HG03159 (cell line): ENCODE measurements at regions not wholly inside any gene's neighbourhood (a gene's known extent, or its start where the extent isn't known, plus 50 kb on each side); places are given as distances from the start of the nearest gene placed in this dataset.
A peak's percentile ranks its signal among the peaks of the same experiment; 100 is the strongest.
"Not testable (repeated sequence)": the region's sequence is repeated elsewhere in the genome, so short reads cannot be mapped to it uniquely, and the experiment has no call there.

ENCODE experiments used
- ATAC-seq: cut with Tn5 transposase; IDR thresholded peaks from one replicate; pipeline ENCODE4 v1.9.1; 2021; ENCODE audit warnings: mild to moderate bottlenecking, moderate library complexity; ENCODE audit not compliant: unreplicated experiment

- no peak for ATAC-seq
These were observed 2695.0 kb upstream of the DEFB115 start for GRCh38 chr20:28562510-28562898.

GRCh38 chr20:28562899-28563521 is 2694.5 kb upstream of the DEFB115 start:
- ATAC-seq, result not testable (repeated sequence)

- ATAC-seq, result not testable (repeated sequence)
These were observed 2693.4 kb upstream of the DEFB115 start for GRCh38 chr20:28564024-28564423.

GRCh38 chr20:28564688-28565463 is 2692.6 kb upstream of the DEFB115 start:
- ATAC-seq, result not testable (repeated sequence)

GRCh38 chr20:28575991-28576390 is 2681.5 kb upstream of the DEFB115 start:
- ATAC-seq, result not testable (repeated sequence)

GRCh38 chr20:28591680-28592079 is 2665.8 kb upstream of the DEFB115 start:
- not testable (repeated sequence) for ATAC-seq

- not testable (repeated sequence) for ATAC-seq
These were observed 2664.1 kb upstream of the DEFB115 start for GRCh38 chr20:28593383-28593782.

- ATAC-seq, result not testable (repeated sequence)
These were observed 2663.0 kb upstream of the DEFB115 start for GRCh38 chr20:28594476-28594875.

- ATAC-seq, result not testable (repeated sequence)
These were observed 2655.5 kb upstream of the DEFB115 start for GRCh38 chr20:28602006-28602402.

GRCh38 chr20:28602403-28603217 is 2654.9 kb upstream of the DEFB115 start:
- ATAC-seq, result peak; percentile 99

GRCh38 chr20:28603218-28603577 is 2654.3 kb upstream of the DEFB115 start:
- ATAC-seq, result not testable (repeated sequence)

GRCh38 chr20:28616354-28616753 is 2641.1 kb upstream of the DEFB115 start:
- no peak for ATAC-seq

- not testable (repeated sequence) for ATAC-seq
These were observed 2637.4 kb upstream of the DEFB115 start for GRCh38 chr20:28619956-28620651.

- not testable (repeated sequence) for ATAC-seq
These were observed 2632.4 kb upstream of the DEFB115 start for GRCh38 chr20:28625112-28625511.

- ATAC-seq, result not testable (repeated sequence)
These were observed 2616.6 kb upstream of the DEFB115 start for GRCh38 chr20:28640831-28641230.
